WTC11 (cell line): ENCODE measurements at regions not wholly inside any gene's neighbourhood (a gene's known extent, or its start where the extent isn't known, plus 50 kb on each side); places are given as distances from the start of the nearest gene placed in this dataset.

Experiments used
- ATF3 ChIP-seq: sonication (generic); formaldehyde crosslinking; conservative IDR thresholded peaks from 2 replicates; pipeline ENCODE4 v1.8.1; 2022; ENCODE audit warnings: mild to moderate bottlenecking, missing genetic modification reagents
- CTCF ChIP-seq: fragments of 200-600 bp; IDR thresholded peaks from 2 replicates; pipeline ENCODE4 v1.8.0; 2022; ENCODE audit warnings: antibody characterized with exemption
- E2F1 ChIP-seq: sonication (generic); formaldehyde crosslinking; IDR thresholded peaks from 2 replicates; pipeline ENCODE4 v1.8.0; 2022; ENCODE audit warnings: mild to moderate bottlenecking, missing genetic modification reagents
- MAX ChIP-seq: sonication (generic); formaldehyde crosslinking; IDR thresholded peaks from 2 replicates; pipeline ENCODE4 v1.8.0; 2022; ENCODE audit warnings: mild to moderate bottlenecking, missing genetic modification reagents
- NFE2L1 ChIP-seq: sonication (generic); formaldehyde crosslinking; IDR thresholded peaks from 2 replicates; pipeline ENCODE4 v1.8.1; 2023; ENCODE audit warnings: missing genetic modification reagents
- NR2C2 ChIP-seq: sonication (generic); formaldehyde crosslinking; IDR thresholded peaks from 2 replicates; pipeline ENCODE4 v1.8.0; 2022; ENCODE audit warnings: mild to moderate bottlenecking, missing genetic modification reagents
- SMAD4 ChIP-seq: sonication (generic); formaldehyde crosslinking; IDR thresholded peaks from 2 replicates; pipeline ENCODE4 v1.8.0; 2022; ENCODE audit warnings: mild to moderate bottlenecking, missing genetic modification reagents
- TCF7 ChIP-seq: sonication (generic); formaldehyde crosslinking; IDR thresholded peaks from 2 replicates; pipeline ENCODE4 v1.8.0; 2022; ENCODE audit warnings: mild to moderate bottlenecking, low read depth, missing genetic modification reagents, moderate library complexity
- TEAD4 ChIP-seq: sonication (generic); formaldehyde crosslinking; IDR thresholded peaks from 2 replicates; pipeline ENCODE4 v1.8.0; 2022; ENCODE audit warnings: mild to moderate bottlenecking, missing genetic modification reagents
- ZBTB21 ChIP-seq: sonication (generic); formaldehyde crosslinking; IDR thresholded peaks from 2 replicates; pipeline ENCODE4 v1.8.1; 2023; ENCODE audit warnings: mild to moderate bottlenecking, missing genetic modification reagents, borderline replicate concordance
- ZNF121 ChIP-seq: sonication (generic); formaldehyde crosslinking; IDR thresholded peaks from 2 replicates; pipeline ENCODE4 v1.8.0; 2023; ENCODE audit warnings: missing genetic modification reagents
- ZSCAN18 ChIP-seq: fragments of 250-450 bp; sonication (Bioruptor Pico); IDR thresholded peaks from 2 replicates; pipeline ENCODE4 v2.1.2; 2022; ENCODE audit warnings: mild to moderate bottlenecking, moderate library complexity

- TF ChIP-seq TEAD4 (CRISPR knock-in tag): no peak
- no peak for TF ChIP-seq TCF7
- TF ChIP-seq CTCF: no peak
- TF ChIP-seq MAX (CRISPR knock-in tag): no peak
- TF ChIP-seq SMAD4 (CRISPR knock-in tag): no peak
- TF ChIP-seq NFE2L1 (CRISPR knock-in tag): no peak
- no peak for TF ChIP-seq NR2C2 (CRISPR knock-in tag)
- TF ChIP-seq ZNF121 (CRISPR knock-in tag): no peak
- TF ChIP-seq ZSCAN18 (CRISPR knock-in tag): no peak
- TF ChIP-seq E2F1 (CRISPR knock-in tag): no peak
- TF ChIP-seq ZBTB21 (CRISPR knock-in tag): no peak
- TF ChIP-seq ATF3: no peak
Measured at GRCh38 chr1:203565049-203565448, 61.6 kb upstream of the ATP2B4 start.
